ENCODE measurements at regions not wholly inside any gene's neighbourhood (a gene's known extent, or its start where the extent isn't known, plus 50 kb on each side); places are given as distances from the start of the nearest gene placed in this dataset.

- Histone ChIP-seq H3K36me3 (replicated peaks in 1 of 2; ENCODE audit: control insufficient read depth in 1 of 2, insufficient read depth in 2 of 2, low read length in 2 of 2) (no peaks in the 10 kb centered on the region), H3K27me3 (ENCODE audit: control insufficient read depth in 2 of 2, insufficient read depth in 2 of 2, low read length in 2 of 2) (peaks cover 0 to 34% of the 10 kb centered on the region in 2 donors), H3K4me2 (replicated peaks; ENCODE audit: extremely low read depth, low read length, poor library complexity, severe bottlenecking) (peak overlapping the region; percentile 56), H3K27ac (ENCODE audit: low read depth in 1 of 2, low read length in 2 of 2) (peak overlapping the region in 1 of 2 donors; percentile 7), H3K9me3 (replicated peaks in 1 of 2; ENCODE audit: control insufficient read depth in 1 of 2, insufficient read depth in 1 of 2, low read length in 2 of 2) (no peaks in the 10 kb centered on the region), H3K4me3 (replicated peaks in 1 of 3; ENCODE audit: low read depth in 2 of 3, low read length in 3 of 3) (peak overlapping the region; percentile 7 to 60 (median 31)), H4K20me1 (ENCODE audit: insufficient read depth, low read length) (no peaks in the 10 kb centered on the region), H3K79me2 (ENCODE audit: insufficient read depth, low read length) (no peaks in the 10 kb centered on the region), H3K9ac (ENCODE audit: insufficient read depth, low read length, poor library complexity, severe bottlenecking) (peak overlapping the region; percentile 30), H2AFZ (ENCODE audit: insufficient read depth, low read depth, low read length, poor library complexity, severe bottlenecking) (peak overlapping the region; percentile 65), H3K4me1 (ENCODE audit: control insufficient read depth in 1 of 2, insufficient read depth in 2 of 2, low read length in 2 of 2) (peaks cover 12% of the 10 kb centered on the region in 2 donors)
- peaks cover 44 to 64% (median 52%) of the 10 kb centered on the region in 3 donors for H3K27me3 Mint-ChIP-seq (ENCODE audit: low read depth in 3 of 3)
- H3K4me1 Mint-ChIP-seq, result peaks cover 25% of the 10 kb centered on the region
- peaks cover 0 to 2% of the 10 kb centered on the region in 2 donors for H3K36me3 Mint-ChIP-seq
- H3K9me3 Mint-ChIP-seq, result peaks cover 0 to 3% (median 0%) of the 10 kb centered on the region in 7 donors
- H3K4me3 Mint-ChIP-seq, result peak overlapping the region; percentile 64 to 90
- 42% methylated on average over 35 of the region's 35 CpGs for WGBS (ENCODE audit: insufficient coverage)
- H3K27ac Mint-ChIP-seq, result peak overlapping the region in 5 of 7 donors; percentile 11 to 74 (median 65)
- intact Hi-C loops (cut with micrococcal nuclease), result no loop called here
- peak; percentile 44 to 72 (median 58) for DNase-seq
- no peak for TF ChIP-seq CTCF (IDR thresholded peaks at IDR 0.05)
Observed at GRCh38 chr6:170152124-170152926, 138.6 kb downstream of the DLL1 start.

- Histone ChIP-seq H3K9ac (ENCODE audit: insufficient read depth, low read length, poor library complexity, severe bottlenecking) (peak overlapping the region; percentile 30), H3K9me3 (replicated peaks in 1 of 2; ENCODE audit: control insufficient read depth in 1 of 2, insufficient read depth in 1 of 2, low read length in 2 of 2) (no peaks in the 10 kb centered on the region), H2AFZ (ENCODE audit: insufficient read depth, low read depth, low read length, poor library complexity, severe bottlenecking) (peak overlapping the region; percentile 65), H3K27me3 (ENCODE audit: control insufficient read depth in 2 of 2, insufficient read depth in 2 of 2, low read length in 2 of 2) (peaks cover 0 to 40% of the 10 kb centered on the region in 2 donors), H3K4me3 (replicated peaks in 1 of 3; ENCODE audit: low read depth in 2 of 3, low read length in 3 of 3) (peak overlapping the region in 2 of 3 experiments; percentile 31 to 60), H3K27ac (ENCODE audit: low read depth in 1 of 2, low read length in 2 of 2) (peak overlapping the region in 1 of 2 donors; percentile 7), H3K4me2 (replicated peaks; ENCODE audit: extremely low read depth, low read length, poor library complexity, severe bottlenecking) (peak overlapping the region; percentile 56), H3K36me3 (replicated peaks in 1 of 2; ENCODE audit: control insufficient read depth in 1 of 2, insufficient read depth in 2 of 2, low read length in 2 of 2) (no peaks in the 10 kb centered on the region), H3K4me1 (ENCODE audit: control insufficient read depth in 1 of 2, insufficient read depth in 2 of 2, low read length in 2 of 2) (peaks cover 12% of the 10 kb centered on the region in 2 donors), H3K79me2 (ENCODE audit: insufficient read depth, low read length) (no peaks in the 10 kb centered on the region), H4K20me1 (ENCODE audit: insufficient read depth, low read length) (no peaks in the 10 kb centered on the region)
- Mint-ChIP-seq H3K4me1 (peaks cover 26% of the 10 kb centered on the region), H3K27me3 (ENCODE audit: low read depth in 3 of 3) (peaks cover 49 to 69% (median 55%) of the 10 kb centered on the region in 3 donors), H3K36me3 (peaks cover 0 to 2% of the 10 kb centered on the region in 2 donors), H3K27ac (peak overlapping the region in 6 of 7 donors; percentile 4 to 74 (median 59)), H3K9me3 (peaks cover 0 to 3% (median 0%) of the 10 kb centered on the region in 7 donors), H3K4me3 (peak overlapping the region; percentile 64 to 90)
- DNase-seq, result no peak
- WGBS (ENCODE audit: insufficient coverage), result 9% methylated on average over 12 of the region's 12 CpGs
- intact Hi-C loops (cut with micrococcal nuclease), result no loop called here
- no peak for TF ChIP-seq CTCF (IDR thresholded peaks at IDR 0.05)
Observed at GRCh38 chr6:170151804-170152123, 139.1 kb downstream of the DLL1 start.

All from CD14-positive monocyte (primary cell).